HG02970 (cell line): ENCODE measurements at regions not wholly inside any gene's neighbourhood (a gene's known extent, or its start where the extent isn't known, plus 50 kb on each side); places are given as distances from the start of the nearest gene placed in this dataset.

Experiments
- ATAC-seq: cut with Tn5 transposase; IDR thresholded peaks from one replicate; pipeline ENCODE4 v1.9.1; 2021; ENCODE audit warnings: mild to moderate bottlenecking, moderate library complexity, moderate number of reproducible peaks; ENCODE audit not compliant: unreplicated experiment, low FRiP score

DNA sequence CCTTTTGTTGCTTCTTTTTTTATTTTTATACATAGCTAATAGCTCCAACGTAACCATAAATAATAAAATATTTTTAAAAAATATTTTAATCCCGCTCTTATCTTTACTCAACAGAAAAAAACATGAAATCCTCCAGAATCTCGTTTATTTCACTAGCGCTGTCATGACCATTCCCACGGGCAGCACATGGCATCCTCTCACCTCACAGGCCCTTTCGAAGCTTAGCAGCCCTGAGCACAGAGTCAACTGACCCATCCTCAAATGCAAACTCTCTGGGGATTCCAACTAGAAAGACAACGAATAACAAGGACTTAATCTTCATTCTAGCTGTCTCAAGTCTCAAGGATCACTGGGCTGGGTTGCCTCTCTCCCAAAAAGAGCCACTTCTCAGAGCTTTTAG is 285.9 kb upstream of the PPARGC1A start:
- no peak for ATAC-seq

DNA sequence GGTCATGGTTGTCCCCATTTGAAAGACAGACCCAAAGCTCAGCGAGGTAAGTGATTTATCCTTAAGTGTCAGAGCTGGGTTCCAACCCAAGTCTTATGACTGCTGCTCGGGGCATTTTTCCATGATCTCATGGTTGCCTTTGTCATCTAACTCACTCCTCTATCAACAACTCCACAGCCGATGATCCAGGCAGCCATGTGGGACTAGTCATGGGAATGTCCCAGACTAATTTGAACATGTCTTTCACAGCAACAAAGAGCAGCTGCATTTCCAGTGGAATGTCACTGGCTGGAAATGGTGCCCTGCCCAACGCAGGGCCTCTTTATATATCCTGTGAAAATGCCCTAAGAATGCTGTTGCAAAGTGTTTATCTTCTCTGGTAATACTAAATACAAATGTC is 284.8 kb upstream of the PPARGC1A start:
- no peak for ATAC-seq

DNA sequence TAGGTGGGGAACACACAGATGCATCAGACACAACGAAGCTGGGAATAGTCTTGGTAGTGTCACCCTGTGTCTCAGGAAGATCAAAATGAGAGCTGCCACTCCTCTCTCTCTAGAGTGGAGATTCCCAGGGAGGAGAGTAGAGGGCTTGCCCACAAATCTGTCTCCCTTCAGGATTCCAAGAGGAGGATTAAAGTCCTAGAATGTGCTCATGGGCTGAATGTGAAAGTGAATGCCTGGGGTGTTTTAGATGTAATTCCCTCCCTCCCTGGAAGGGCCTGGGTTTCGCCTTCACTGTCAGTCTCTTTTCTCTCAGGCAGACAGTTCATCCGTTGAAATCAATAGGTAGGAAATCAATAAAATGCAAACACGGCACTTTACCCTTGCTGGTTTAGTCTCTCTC is 282.6 kb upstream of the PPARGC1A start:
- no peak for ATAC-seq

DNA sequence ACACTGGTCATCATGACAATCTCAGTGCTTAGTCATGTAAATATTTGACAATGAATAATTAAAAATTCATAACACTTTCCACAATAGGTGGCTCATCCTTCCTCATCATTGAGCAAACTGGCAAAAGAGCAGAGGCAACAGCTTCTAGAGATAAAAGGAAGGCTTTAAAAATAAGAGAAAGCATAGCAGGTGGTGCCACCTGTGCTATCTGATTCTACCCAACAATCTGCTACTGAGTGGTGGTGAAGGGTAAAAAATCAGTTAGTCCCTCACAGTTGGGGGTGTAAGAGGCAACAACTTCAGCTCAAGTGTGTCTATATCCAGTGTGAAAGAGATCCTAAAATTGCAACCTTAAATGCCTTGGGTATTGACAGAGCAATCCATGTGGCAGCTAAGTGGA is 280.1 kb upstream of the PPARGC1A start:
- no peak for ATAC-seq

- ATAC-seq: no peak
These were observed 278.8 kb upstream of the PPARGC1A start for GRCh38 chr4:24168658-24169057.

GRCh38 chr4:24166501-24166900 is 276.7 kb upstream of the PPARGC1A start:
- ATAC-seq: no peak

DNA sequence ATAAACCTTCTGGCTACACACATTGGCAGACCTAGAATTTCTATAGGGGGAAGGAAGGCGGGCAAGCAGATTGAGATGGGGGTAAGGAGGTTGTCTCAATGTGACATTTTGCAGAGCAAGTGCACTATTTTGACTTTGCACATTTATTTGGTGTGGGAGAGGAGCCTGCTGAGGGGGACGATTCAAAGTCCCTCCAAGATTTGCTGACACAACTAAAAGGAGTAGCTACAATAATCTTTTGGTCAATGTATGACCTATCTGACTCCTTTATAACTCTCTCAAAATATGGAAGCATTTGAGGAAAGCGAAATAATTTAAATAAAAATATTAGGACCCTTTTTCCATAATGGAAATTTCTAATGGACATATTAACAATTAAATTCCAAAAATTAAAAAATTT is 274.9 kb upstream of the PPARGC1A start:
- ATAC-seq: no peak

DNA sequence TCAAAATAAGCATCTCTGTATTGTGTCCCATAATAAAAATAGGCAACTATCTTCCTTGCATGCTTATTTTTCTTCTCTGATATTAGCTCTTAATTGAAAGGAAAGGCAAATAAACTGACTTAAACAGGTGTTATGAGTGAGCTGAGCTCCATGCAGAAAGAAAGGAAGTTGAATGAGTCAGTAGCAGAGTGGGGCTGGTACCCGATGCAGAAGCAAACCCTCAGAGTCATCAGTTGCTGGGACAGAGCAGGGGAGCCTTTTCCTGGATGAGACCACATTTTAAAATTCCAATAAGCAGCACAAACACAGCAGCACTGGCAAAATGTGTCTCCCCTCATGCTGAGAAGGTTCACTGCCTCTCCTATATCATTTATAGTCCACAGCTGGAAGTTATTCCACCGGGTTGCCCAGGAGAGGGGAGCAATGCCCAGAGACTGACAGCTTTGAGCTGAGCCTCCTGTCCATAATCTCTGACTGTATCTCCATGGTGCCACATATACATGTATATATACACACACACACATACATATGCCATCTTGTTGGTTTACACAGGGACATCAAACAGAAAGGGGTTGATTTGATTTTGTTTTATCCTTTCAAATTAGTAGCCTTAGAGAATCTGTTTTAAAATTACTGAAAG is 274.3 kb upstream of the PPARGC1A start:
- no peak for ATAC-seq

- no peak for ATAC-seq
These were observed 273.5 kb upstream of the PPARGC1A start for GRCh38 chr4:24163314-24163713.

GRCh38 chr4:24160358-24160757 is 270.5 kb upstream of the PPARGC1A start:
- ATAC-seq: no peak

- no peak for ATAC-seq
These were observed 268.2 kb upstream of the PPARGC1A start for GRCh38 chr4:24158031-24158430.

- no peak for ATAC-seq
These were observed 260.2 kb upstream of the PPARGC1A start for GRCh38 chr4:24150034-24150433.

GRCh38 chr4:24146127-24146526 is 256.3 kb upstream of the PPARGC1A start:
- ATAC-seq: no peak

GRCh38 chr4:24145591-24145990 is 255.7 kb upstream of the PPARGC1A start:
- no peak for ATAC-seq

- ATAC-seq: no peak
These were observed 254.5 kb upstream of the PPARGC1A start for GRCh38 chr4:24144381-24144780.

GRCh38 chr4:24143741-24144140 is 253.9 kb upstream of the PPARGC1A start:
- no peak for ATAC-seq

GRCh38 chr4:24141836-24142235 is 252.0 kb upstream of the PPARGC1A start:
- ATAC-seq: no peak

- no peak for ATAC-seq
These were observed 251.0 kb upstream of the PPARGC1A start for GRCh38 chr4:24140892-24141291.

- ATAC-seq: no peak
These were observed 248.1 kb upstream of the PPARGC1A start for GRCh38 chr4:24137671-24138601.

- no peak for ATAC-seq
These were observed 242.3 kb upstream of the PPARGC1A start for GRCh38 chr4:24131954-24132673.

DNA sequence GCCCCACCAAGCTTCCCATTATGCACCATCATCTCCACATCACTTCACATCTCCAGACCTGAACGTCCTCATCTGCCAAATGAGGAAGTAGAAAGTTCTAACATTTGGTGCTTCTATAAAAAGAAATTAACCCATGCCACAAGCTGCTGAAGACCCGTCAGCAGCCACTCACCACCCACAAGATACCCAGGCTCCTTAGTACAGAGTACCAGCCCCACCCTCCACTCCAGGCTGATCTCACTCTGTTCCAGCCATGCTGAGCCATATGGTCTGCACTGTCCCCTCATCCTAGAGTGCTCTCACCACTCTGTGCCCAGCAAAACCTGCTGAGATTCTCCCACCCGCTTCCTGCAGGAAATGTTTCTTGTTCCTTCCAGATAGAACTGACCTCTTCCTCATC is 240.8 kb upstream of the PPARGC1A start:
- no peak for ATAC-seq
